ENCODE measurements at regions not wholly inside any gene's neighbourhood (a gene's known extent, or its start where the extent isn't known, plus 50 kb on each side); places are given as distances from the start of the nearest gene placed in this dataset.

GRCh38 chr12:73769337-73769736 lies 768.3 kb upstream of the ATXN7L3B start:
- TF ChIP-seq CTCF (optimal IDR thresholded peaks at IDR 0.05 in 1 of 3, IDR thresholded peaks at IDR 0.05 in 1 of 3, conservative IDR thresholded peaks at IDR 0.05 in 1 of 3; ENCODE audit: extremely low read depth in 1 of 3, insufficient read depth in 2 of 3, low read length in 3 of 3): no peak
- no peak for TF ChIP-seq EZH2 (IDR thresholded peaks at IDR 0.05; ENCODE audit: low read length)

Measured in keratinocyte (primary cell).